GM12892 (cell line): ENCODE measurements at regions not wholly inside any gene's neighbourhood (a gene's known extent, or its start where the extent isn't known, plus 50 kb on each side); places are given as distances from the start of the nearest gene placed in this dataset.

Experiments
- POLR2A ChIP-seq: IDR thresholded peaks from 2 replicates; pipeline ENCODE4 v1.6.1; 2011; ENCODE audit warnings: low read depth, low read length, control low read depth
- POLR2AphosphoS5 ChIP-seq: IDR thresholded peaks from 2 replicates; pipeline ENCODE4 v1.6.1; 2011; ENCODE audit warnings: low read depth, low read length, control low read depth

DNA sequence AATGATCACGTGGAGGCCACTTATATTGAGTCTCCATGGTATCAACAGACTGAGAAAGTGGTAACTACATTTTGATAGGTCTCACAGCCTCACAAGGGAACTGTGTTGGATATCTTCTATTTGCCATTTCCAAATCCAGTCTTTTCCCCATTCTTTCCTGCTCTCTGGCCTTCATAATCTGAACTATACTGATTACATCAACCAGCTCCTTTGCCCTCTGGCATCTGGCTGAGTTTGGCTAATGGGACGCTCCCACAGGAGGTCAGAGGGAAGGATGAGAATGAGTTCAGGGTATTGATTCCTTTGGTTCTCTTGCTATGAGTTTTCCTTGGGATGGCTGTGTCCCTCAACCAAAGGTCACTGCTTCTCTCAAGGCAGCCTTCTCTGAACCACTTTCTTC lies 152.6 kb downstream of the RTL9 start:
- no peak for TF ChIP-seq POLR2AphosphoS5
- no peak for TF ChIP-seq POLR2A
